GM12891 (cell line): ENCODE measurements at regions not wholly inside any gene's neighbourhood (a gene's known extent, or its start where the extent isn't known, plus 50 kb on each side); places are given as distances from the start of the nearest gene placed in this dataset.

Experiments used
- PAX5 ChIP-seq: IDR thresholded peaks from 2 replicates; pipeline ENCODE4 v1.6.1; 2011; ENCODE audit warnings: low read length, moderate library complexity, mild to moderate bottlenecking; ENCODE audit not compliant: insufficient read depth, severe bottlenecking
- POLR2A ChIP-seq: IDR thresholded peaks from 2 replicates; pipeline ENCODE4 v1.6.1; 2011; ENCODE audit warnings: low read depth, low read length, control low read depth
- POLR2AphosphoS5 ChIP-seq: IDR thresholded peaks from 2 replicates; pipeline ENCODE4 v1.6.1; 2011; ENCODE audit warnings: low read depth, low read length, control low read depth
- SPI1 ChIP-seq: IDR thresholded peaks from 2 replicates; pipeline ENCODE4 v1.6.1; 2011; ENCODE audit warnings: low read depth, low read length, control low read depth
- TAF1 ChIP-seq: IDR thresholded peaks from 2 replicates; pipeline ENCODE4 v1.6.1; 2011; ENCODE audit warnings: low read depth, low read length, control low read depth

GRCh38 chr1:81654657-81655056, 146.1 kb upstream of the ADGRL2 start:
- TF ChIP-seq PAX5 = no peak
- no peak for TF ChIP-seq TAF1
- no peak for TF ChIP-seq POLR2A
- TF ChIP-seq SPI1 = no peak
- no peak for TF ChIP-seq POLR2AphosphoS5
